GM12878 (cell line): ENCODE measurements at regions not wholly inside any gene's neighbourhood (a gene's known extent, or its start where the extent isn't known, plus 50 kb on each side); places are given as distances from the start of the nearest gene placed in this dataset.

Experiments
- ATAC-seq: fragments of 200-7000 bp; cut with Tn5 transposase; 3 replicates; pipeline ENCODE4 v1.9.1; 2020; ENCODE audit warnings: mild to moderate bottlenecking, moderate library complexity
- BruUV-seq: library from RNA; stranded (reverse); fragments of 400-500 nt; replicated peaks from 2 replicates; lab custom pipeline; 2021; lab: Mats Ljungman, UMichigan
- CTCF ChIA-PET: fragments of 300-600 bp; sonication (Branson Sonifier 250); formaldehyde crosslinking; extraction: SDS; loops from one replicate; lab custom pipeline; 2021; ENCODE audit warnings: inconsistent platforms; lab: Yijun Ruan, JAX
- POLR2A ChIA-PET: fragments of 350-600 bp; formaldehyde crosslinking; extraction: SDS; loops from one replicate; lab custom pipeline; 2021; ENCODE audit warnings: inconsistent platforms; lab: Charles Lee
- RAD21 ChIA-PET: fragments of 300-600 bp; sonication (Branson Sonifier 250); formaldehyde crosslinking; loops from one replicate; lab custom pipeline; 2023; ENCODE audit warnings: antibody characterized with exemption; ENCODE audit not compliant: unreplicated experiment; lab: Charles Lee
- SMC1A ChIA-PET: fragments of 300-600 bp; sonication (Branson Sonifier 250); formaldehyde crosslinking; loops from one replicate; lab custom pipeline; 2023; ENCODE audit not compliant: unreplicated experiment, uncharacterized antibody; lab: Charles Lee
- DNase-seq: peaks from one replicate; pipeline ENCODE4 v3.0.0-alpha.2; 2011; ENCODE audit warnings: low read depth, low spot score
- FAIRE-seq: peaks from 3 replicates; lab custom pipeline; 2011; peaks lifted over from hg19 to GRCh38; lab: Jason Lieb, UNC
- H2AFZ ChIP-seq: 2 replicates; pipeline ENCODE4 v1.6.0; 2011; ENCODE audit warnings: low read depth, low read length, control low read depth; ENCODE audit not compliant: control insufficient read depth
- H3K27ac ChIP-seq: 2 replicates; pipeline ENCODE4 v1.5.1; 2011; ENCODE audit warnings: control low read depth; ENCODE audit not compliant: control insufficient read depth, insufficient read depth
- H3K27me3 ChIP-seq, 2 experiments: replicated peaks in 1 of 2; 2 replicates each; pipeline versions ENCODE4 v1.6.0 to v1.6.1; 2011; ENCODE audit warnings: low read length in 1 of 2; ENCODE audit not compliant: control insufficient read depth in 2 of 2, insufficient read depth in 2 of 2
- H3K36me3 ChIP-seq, 2 experiments: 2 replicates each; pipeline ENCODE4 v1.5.1; 2011; ENCODE audit warnings: low read length in 1 of 2; ENCODE audit not compliant: control insufficient read depth in 2 of 2, insufficient read depth in 2 of 2
- H3K4me1 ChIP-seq: 2 replicates; pipeline ENCODE4 v1.6.1; 2011; ENCODE audit warnings: mild to moderate bottlenecking, low read length, moderate library complexity, mixed read lengths; ENCODE audit not compliant: control insufficient read depth, insufficient read depth
- H3K4me2 ChIP-seq: 2 replicates; pipeline ENCODE4 v1.6.0; 2011; ENCODE audit warnings: control low read depth; ENCODE audit not compliant: control insufficient read depth, insufficient read depth
- H3K4me3 ChIP-seq: fragments of 200-600 bp; sonication (generic); 2 replicates; pipeline ENCODE4 v1.5.1; 2016
- H3K79me2 ChIP-seq: 2 replicates; pipeline ENCODE4 v1.6.0; 2011; ENCODE audit warnings: low read length; ENCODE audit not compliant: control insufficient read depth, insufficient read depth
- H3K9ac ChIP-seq: 2 replicates; pipeline ENCODE4 v1.8.0; 2011; ENCODE audit warnings: low read length, control low read depth, mixed read lengths; ENCODE audit not compliant: control insufficient read depth, insufficient read depth
- H3K9me3 ChIP-seq: replicated peaks from 3 replicates; pipeline ENCODE4 v1.5.1; 2011; ENCODE audit warnings: mild to moderate bottlenecking, low read length; ENCODE audit not compliant: control insufficient read depth, insufficient read depth
- H4K20me1 ChIP-seq: 2 replicates; pipeline ENCODE4 v1.6.0; 2011; ENCODE audit not compliant: control insufficient read depth, insufficient read depth
- HDAC2 ChIP-seq: fragments of 200-600 bp; sonication (generic); IDR thresholded peaks from 2 replicates; pipeline ENCODE4 v1.6.1; 2017
- HDGF ChIP-seq: fragments of 450-650 bp; IDR thresholded peaks from 2 replicates; pipeline ENCODE4 v1.6.1; 2016; ENCODE audit warnings: antibody characterized with exemption
- SREBF2 ChIP-seq: IDR thresholded peaks from 2 replicates; pipeline ENCODE4 v1.6.1; 2012; ENCODE audit warnings: mild to moderate bottlenecking, low read length
- WGBS: methylation state at CpG from one replicate; pipeline ENCODE4 v1.1.6; 2016; ENCODE audit warnings: low lambda C conversion rate; ENCODE audit not compliant: insufficient replicate concordance, insufficient coverage; ENCODE audit errors: missing lambda C conversion rate; 5-methylcytosine and 5-hydroxymethylcytosine counted together
- in situ Hi-C: fragments of 300-500 bp; cut with MboI; formaldehyde crosslinking; loops from 9 replicates; pipeline ENCODE4 v1.14.3; 2018; ENCODE audit warnings: mixed read lengths
- intact Hi-C: fragments of 100-400 bp; cut with micrococcal nuclease; formaldehyde crosslinking; loops from one replicate; pipeline ENCODE4 v1.14.2; 2022; ENCODE audit not compliant: unreplicated experiment

DNA sequence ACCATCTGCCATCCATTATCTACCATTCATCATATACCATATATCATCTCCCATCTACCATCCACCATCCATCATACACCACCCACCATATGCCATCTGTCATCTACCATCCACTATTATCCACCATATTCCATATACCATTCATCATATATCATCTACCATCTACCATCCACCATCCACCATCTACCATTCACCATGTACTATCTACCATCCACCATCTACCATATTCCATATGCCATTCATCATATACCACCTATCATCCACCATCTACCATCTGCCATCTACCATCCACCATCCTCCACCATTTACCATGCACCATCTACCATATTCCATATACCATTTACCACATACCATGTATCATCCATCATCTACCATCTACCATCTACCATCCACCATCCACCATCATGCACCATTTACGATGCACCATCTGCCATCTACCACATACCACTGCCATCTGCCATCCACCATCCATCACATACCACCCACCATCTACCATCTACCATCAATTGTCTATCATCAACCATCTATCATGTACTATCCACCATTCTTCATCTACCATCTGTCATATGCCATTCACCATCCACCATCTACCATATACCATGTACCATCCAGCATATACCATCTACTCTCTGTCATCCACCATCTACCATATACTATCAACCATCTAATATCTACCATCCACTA is 50.6 kb upstream of the RAB4A start:
- Histone ChIP-seq H3K9me3 (no peaks in the 10 kb centered on the region), H3K36me3 (no peaks in the 10 kb centered on the region), H3K79me2 (no peaks in the 10 kb centered on the region), H3K4me1 (no peaks in the 10 kb centered on the region), H2AFZ (no peak overlapping the region), H3K27me3 (no peaks in the 10 kb centered on the region), H4K20me1 (no peaks in the 10 kb centered on the region), H3K27ac (no peak overlapping the region), H3K9ac (no peak overlapping the region), H3K4me2 (no peak overlapping the region), H3K4me3 (no peak overlapping the region)
- TF ChIP-seq HDAC2, result no peak
- 0 out of 2 replicates have a peak, but pooled peaks have one; percentile 35 for TF ChIP-seq HDGF
- ChIA-PET POLR2A (no interaction called here), SMC1A (no interaction called here), RAD21 (no interaction called here), CTCF (no interaction called here)
- DNase-seq (no peak), ATAC-seq (no peak), FAIRE-seq (no peak)
- WGBS, result 26% methylated on average over 1 of the region's 1 CpG
- intact Hi-C loops (loop anchor here (10.0 kb wide), 1 partner anchor 186 kb away; no protein-coding TSS in a partner anchor), in situ Hi-C loops (no loop called here)
- no TSS peak for BruUV-seq

DNA sequence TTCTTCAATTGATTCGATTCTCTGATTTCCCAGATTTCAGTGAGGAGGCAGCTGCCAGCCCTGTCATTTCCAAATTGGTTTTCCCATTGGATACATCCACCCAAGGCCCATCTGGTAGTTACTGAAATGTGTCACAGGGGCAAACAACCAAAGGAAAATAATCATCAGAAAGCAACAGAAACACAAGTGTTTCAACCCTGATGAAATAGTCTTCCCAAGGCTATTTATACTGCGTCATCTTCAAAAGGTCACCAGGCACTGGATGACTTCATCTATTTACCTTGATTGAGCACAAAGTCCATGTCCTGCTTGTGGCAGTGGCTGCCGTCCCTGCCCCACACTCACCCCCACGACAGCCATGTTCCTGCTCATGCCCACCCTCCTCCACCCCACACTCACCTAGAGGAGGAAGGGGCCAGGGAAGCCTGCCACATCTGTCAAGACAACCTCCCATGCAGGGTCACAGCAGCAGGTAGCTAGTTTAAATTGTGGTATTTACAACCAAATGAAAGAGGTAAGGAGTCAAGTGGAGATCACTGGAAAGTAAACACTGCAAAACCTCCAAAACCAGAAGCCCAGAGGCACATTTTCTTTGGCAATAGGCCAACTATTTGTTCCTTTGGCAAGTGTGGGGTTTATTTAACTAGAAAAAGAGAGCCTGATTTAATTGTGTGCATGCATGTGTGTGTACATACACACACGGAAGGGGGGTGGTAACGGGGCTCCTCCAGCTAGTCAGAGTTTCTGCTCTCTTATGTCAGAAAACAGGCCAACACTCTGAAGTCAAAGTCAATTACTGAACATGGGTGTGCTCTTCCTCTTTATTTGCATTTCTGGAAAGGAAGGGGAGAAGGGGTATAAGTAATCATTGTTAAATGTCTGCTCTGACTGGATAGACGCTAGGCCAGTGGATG is 49.5 kb upstream of the RAB4A start:
- no peak for TF ChIP-seq SREBF2
- ChIA-PET POLR2A (no interaction called here), CTCF (interaction anchor here (1.0 kb wide), 1 partner anchor 529 kb away, joined by 3 read pairs; no protein-coding TSS in a partner anchor)

More for the DNA sequence above, 49.5 kb upstream of the RAB4A start:
- ATAC-seq, result no peak
- no TSS peak for BruUV-seq
- no peak overlapping the region for H3K27ac ChIP-seq
- in situ Hi-C loops (no loop called here), intact Hi-C loops (loop anchor here (10.0 kb wide), 1 partner anchor 187 kb away; no protein-coding TSS in a partner anchor)
- H3K36me3 ChIP-seq, result no peaks in the 10 kb centered on the region
- H2AFZ ChIP-seq, result no peak overlapping the region
- H3K4me3 ChIP-seq, result no peak overlapping the region
- no peak for FAIRE-seq
- H3K9ac ChIP-seq, result no peak overlapping the region
- H3K9me3 ChIP-seq, result no peaks in the 10 kb centered on the region
- ChIA-PET SMC1A (no interaction called here), RAD21 (no interaction called here)
- H4K20me1 ChIP-seq, result no peaks in the 10 kb centered on the region
- WGBS, result 23% methylated on average over 7 of the region's 7 CpGs
- DNase-seq, result no peak
- no peak overlapping the region for H3K4me2 ChIP-seq
- no peaks in the 10 kb centered on the region for H3K4me1 ChIP-seq
- no peaks in the 10 kb centered on the region for H3K27me3 ChIP-seq
- no peaks in the 10 kb centered on the region for H3K79me2 ChIP-seq
